ENCODE measurements at regions not wholly inside any gene's neighbourhood (a gene's known extent, or its start where the extent isn't known, plus 50 kb on each side); places are given as distances from the start of the nearest gene placed in this dataset.

GRCh38 chr4:41465146-41465761, 72.7 kb upstream of the LIMCH1 start:
- no peak for TF ChIP-seq ARNTL (CRISPR knock-in tag; IDR thresholded peaks at IDR 0.05; ENCODE audit: borderline replicate concordance, low read depth)
- no peak for TF ChIP-seq CSDC2 (CRISPR knock-in tag; IDR thresholded peaks at IDR 0.05)
- no peak for TF ChIP-seq ESRRG (CRISPR knock-in tag; IDR thresholded peaks at IDR 0.05)
- TF ChIP-seq, protein P1, sequence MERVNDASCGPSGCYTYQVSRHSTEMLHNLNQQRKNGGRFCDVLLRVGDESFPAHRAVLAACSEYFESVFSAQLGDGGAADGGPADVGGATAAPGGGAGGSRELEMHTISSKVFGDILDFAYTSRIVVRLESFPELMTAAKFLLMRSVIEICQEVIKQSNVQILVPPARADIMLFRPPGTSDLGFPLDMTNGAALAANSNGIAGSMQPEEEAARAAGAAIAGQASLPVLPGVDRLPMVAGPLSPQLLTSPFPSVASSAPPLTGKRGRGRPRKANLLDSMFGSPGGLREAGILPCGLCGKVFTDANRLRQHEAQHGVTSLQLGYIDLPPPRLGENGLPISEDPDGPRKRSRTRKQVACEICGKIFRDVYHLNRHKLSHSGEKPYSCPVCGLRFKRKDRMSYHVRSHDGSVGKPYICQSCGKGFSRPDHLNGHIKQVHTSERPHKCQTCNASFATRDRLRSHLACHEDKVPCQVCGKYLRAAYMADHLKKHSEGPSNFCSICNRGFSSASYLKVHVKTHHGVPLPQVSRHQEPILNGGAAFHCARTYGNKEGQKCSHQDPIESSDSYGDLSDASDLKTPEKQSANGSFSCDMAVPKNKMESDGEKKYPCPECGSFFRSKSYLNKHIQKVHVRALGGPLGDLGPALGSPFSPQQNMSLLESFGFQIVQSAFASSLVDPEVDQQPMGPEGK (CRISPR knock-in tag; IDR thresholded peaks at IDR 0.05; ENCODE audit: borderline replicate concordance), result no peak
- TF ChIP-seq BACH2 (CRISPR knock-in tag; IDR thresholded peaks at IDR 0.05; ENCODE audit: borderline replicate concordance), result no peak
- TF ChIP-seq, protein P2, sequence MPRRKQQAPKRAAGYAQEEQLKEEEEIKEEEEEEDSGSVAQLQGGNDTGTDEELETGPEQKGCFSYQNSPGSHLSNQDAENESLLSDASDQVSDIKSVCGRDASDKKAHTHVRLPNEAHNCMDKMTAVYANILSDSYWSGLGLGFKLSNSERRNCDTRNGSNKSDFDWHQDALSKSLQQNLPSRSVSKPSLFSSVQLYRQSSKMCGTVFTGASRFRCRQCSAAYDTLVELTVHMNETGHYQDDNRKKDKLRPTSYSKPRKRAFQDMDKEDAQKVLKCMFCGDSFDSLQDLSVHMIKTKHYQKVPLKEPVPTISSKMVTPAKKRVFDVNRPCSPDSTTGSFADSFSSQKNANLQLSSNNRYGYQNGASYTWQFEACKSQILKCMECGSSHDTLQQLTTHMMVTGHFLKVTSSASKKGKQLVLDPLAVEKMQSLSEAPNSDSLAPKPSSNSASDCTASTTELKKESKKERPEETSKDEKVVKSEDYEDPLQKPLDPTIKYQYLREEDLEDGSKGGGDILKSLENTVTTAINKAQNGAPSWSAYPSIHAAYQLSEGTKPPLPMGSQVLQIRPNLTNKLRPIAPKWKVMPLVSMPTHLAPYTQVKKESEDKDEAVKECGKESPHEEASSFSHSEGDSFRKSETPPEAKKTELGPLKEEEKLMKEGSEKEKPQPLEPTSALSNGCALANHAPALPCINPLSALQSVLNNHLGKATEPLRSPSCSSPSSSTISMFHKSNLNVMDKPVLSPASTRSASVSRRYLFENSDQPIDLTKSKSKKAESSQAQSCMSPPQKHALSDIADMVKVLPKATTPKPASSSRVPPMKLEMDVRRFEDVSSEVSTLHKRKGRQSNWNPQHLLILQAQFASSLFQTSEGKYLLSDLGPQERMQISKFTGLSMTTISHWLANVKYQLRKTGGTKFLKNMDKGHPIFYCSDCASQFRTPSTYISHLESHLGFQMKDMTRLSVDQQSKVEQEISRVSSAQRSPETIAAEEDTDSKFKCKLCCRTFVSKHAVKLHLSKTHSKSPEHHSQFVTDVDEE (CRISPR knock-in tag; IDR thresholded peaks at IDR 0.05), result no peak
- TF ChIP-seq TCF4 (CRISPR knock-in tag; IDR thresholded peaks at IDR 0.05; ENCODE audit: borderline replicate concordance), result no peak
- no peak for TF ChIP-seq ZNF8 (CRISPR knock-in tag; IDR thresholded peaks at IDR 0.05)
- TF ChIP-seq ZFP30 (CRISPR knock-in tag; IDR thresholded peaks at IDR 0.05), result no peak
- no peak for TF ChIP-seq OSR1 (CRISPR knock-in tag; IDR thresholded peaks at IDR 0.05)
- no peak for TF ChIP-seq ISL1 (CRISPR knock-in tag; IDR thresholded peaks at IDR 0.05)
- TF ChIP-seq ZC3H10 (CRISPR knock-in tag; IDR thresholded peaks at IDR 0.05), result no peak
- no peak for TF ChIP-seq ZFP3 (CRISPR knock-in tag; IDR thresholded peaks at IDR 0.05)
- no peak for TF ChIP-seq PPARA (CRISPR knock-in tag; IDR thresholded peaks at IDR 0.05; ENCODE audit: borderline replicate concordance)
- TF ChIP-seq CSRNP3 (CRISPR knock-in tag; IDR thresholded peaks at IDR 0.05), result no peak
- no peak for TF ChIP-seq RARB (CRISPR knock-in tag; IDR thresholded peaks at IDR 0.05)
- TF ChIP-seq GLIS3 (CRISPR knock-in tag; IDR thresholded peaks at IDR 0.05), result no peak
- no peak for TF ChIP-seq TOX (CRISPR knock-in tag; IDR thresholded peaks at IDR 0.05; ENCODE audit: borderline replicate concordance)
- ATAC-seq, result no peak

DNA sequence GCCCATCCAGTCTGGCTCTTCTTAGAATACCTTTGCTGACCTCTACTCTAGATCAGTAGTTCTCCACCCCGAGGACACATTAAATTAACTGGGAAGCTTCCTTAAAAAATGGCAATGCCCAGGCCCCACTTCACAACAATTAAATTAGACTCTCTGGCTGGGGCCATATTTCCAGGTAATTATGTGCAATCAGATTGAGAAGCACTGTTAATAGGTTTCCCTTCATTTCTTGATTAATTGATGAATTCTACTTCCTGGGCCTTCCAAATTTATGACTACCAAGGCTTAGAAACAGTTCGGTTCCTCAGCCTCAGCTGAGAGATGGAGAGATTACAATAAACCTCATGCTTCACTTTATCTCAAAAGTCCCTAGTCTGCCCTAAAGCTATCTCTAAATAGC, 71.7 kb upstream of the LIMCH1 start:
- no peak for ATAC-seq
- TF ChIP-seq ZNF8 (CRISPR knock-in tag; IDR thresholded peaks at IDR 0.05) (peak; percentile 17; the same call in 1 of the 2 replicates), SNAI2 (CRISPR knock-in tag; IDR thresholded peaks at IDR 0.05) (0 out of 2 replicates have a peak, but pooled peaks have one; percentile 55), ZFP30 (CRISPR knock-in tag; IDR thresholded peaks at IDR 0.05) (peak; percentile 59), ZNF70 (CRISPR knock-in tag; IDR thresholded peaks at IDR 0.05) (peak; percentile 18; the same call in 1 of the 2 replicates), RARB (CRISPR knock-in tag; IDR thresholded peaks at IDR 0.05) (no peak), TCF4 (CRISPR knock-in tag; IDR thresholded peaks at IDR 0.05; ENCODE audit: borderline replicate concordance) (peak; percentile 76), POU6F1 (CRISPR knock-in tag; IDR thresholded peaks at IDR 0.05; ENCODE audit: borderline replicate concordance, low read depth) (no peak), PPARA (CRISPR knock-in tag; IDR thresholded peaks at IDR 0.05; ENCODE audit: borderline replicate concordance) (no peak), BACH2 (CRISPR knock-in tag; IDR thresholded peaks at IDR 0.05; ENCODE audit: borderline replicate concordance) (no peak), TOX (CRISPR knock-in tag; IDR thresholded peaks at IDR 0.05; ENCODE audit: borderline replicate concordance) (no peak), ARNTL (CRISPR knock-in tag; IDR thresholded peaks at IDR 0.05; ENCODE audit: borderline replicate concordance, low read depth) (no peak), ZNF565 (CRISPR knock-in tag; conservative IDR thresholded peaks at IDR 0.05; ENCODE audit: low read depth) (no peak), CSRNP3 (CRISPR knock-in tag; IDR thresholded peaks at IDR 0.05) (no peak), ESRRG (CRISPR knock-in tag; IDR thresholded peaks at IDR 0.05) (no peak), GLIS3 (CRISPR knock-in tag; IDR thresholded peaks at IDR 0.05) (no peak), ISL1 (CRISPR knock-in tag; IDR thresholded peaks at IDR 0.05) (peak; percentile 84), CSDC2 (CRISPR knock-in tag; IDR thresholded peaks at IDR 0.05) (no peak), ZFP3 (CRISPR knock-in tag; IDR thresholded peaks at IDR 0.05) (peak; percentile 45; the same call in 1 of the 2 replicates)
- TF ChIP-seq, protein P3, sequence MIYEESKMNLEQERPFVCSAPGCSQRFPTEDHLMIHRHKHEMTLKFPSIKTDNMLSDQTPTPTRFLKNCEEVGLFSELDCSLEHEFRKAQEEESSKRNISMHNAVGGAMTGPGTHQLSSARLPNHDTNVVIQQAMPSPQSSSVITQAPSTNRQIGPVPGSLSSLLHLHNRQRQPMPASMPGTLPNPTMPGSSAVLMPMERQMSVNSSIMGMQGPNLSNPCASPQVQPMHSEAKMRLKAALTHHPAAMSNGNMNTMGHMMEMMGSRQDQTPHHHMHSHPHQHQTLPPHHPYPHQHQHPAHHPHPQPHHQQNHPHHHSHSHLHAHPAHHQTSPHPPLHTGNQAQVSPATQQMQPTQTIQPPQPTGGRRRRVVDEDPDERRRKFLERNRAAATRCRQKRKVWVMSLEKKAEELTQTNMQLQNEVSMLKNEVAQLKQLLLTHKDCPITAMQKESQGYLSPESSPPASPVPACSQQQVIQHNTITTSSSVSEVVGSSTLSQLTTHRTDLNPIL (CRISPR knock-in tag; IDR thresholded peaks at IDR 0.05; ENCODE audit: low read depth), result no peak
- TF ChIP-seq, protein P2 (CRISPR knock-in tag; IDR thresholded peaks at IDR 0.05), result 0 out of 2 replicates have a peak, but pooled peaks have one; percentile 43
